ENCODE measurements at regions not wholly inside any gene's neighbourhood (a gene's known extent, or its start where the extent isn't known, plus 50 kb on each side); places are given as distances from the start of the nearest gene placed in this dataset.
A peak's percentile ranks its signal among the peaks of the same experiment; 100 is the strongest.
"Not testable (repeated sequence)": the region's sequence is repeated elsewhere in the genome, so short reads cannot be mapped to it uniquely, and the experiment has no call there.

GRCh38 chr17:15802917-15803316, 70.8 kb downstream of the TBC1D26 start:
- DNase-seq (ENCODE audit: low read depth), result not testable (repeated sequence)

DNA sequence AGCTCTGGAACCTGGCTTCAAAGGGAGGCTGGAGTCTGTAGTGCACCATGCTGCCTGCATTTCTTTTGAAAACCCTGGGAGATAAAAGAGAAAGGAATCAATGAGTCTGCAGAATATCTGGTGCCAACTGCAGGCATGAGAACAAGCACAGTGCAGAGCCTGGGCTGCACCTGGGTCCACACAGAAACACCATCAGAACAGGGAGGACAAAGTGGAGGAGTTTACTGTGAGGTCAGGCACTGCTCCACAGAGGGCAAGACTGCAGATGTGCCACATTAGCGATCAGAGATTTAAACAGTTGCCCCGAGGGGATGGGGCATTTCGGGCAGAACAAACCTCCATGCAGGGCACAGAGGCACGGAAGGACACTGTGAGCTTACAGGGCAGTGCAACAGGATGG, 74.7 kb downstream of the TBC1D26 start:
- not testable (repeated sequence) for DNase-seq (ENCODE audit: low read depth)

DNA sequence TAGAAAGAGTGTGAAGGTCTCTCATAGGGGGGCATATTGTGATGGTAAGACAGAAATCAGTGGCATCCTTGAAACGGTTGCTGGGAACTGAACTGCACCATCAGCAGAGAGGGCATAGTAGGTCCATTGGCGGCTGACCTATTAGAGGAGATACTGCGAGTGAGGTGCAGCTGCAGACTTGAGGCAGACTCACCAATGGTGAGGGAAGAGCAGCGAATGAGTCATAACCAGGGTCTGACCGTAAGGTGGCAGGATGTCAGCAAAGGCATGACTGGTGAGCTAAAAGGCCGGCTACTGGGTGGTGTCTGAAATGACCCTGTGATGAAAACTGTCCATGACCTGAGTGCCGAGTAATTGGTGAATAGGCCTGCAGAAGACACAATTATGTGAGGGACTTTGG, 81.3 kb downstream of the TBC1D26 start:
- not testable (repeated sequence) for DNase-seq (ENCODE audit: low read depth)

GRCh38 chr17:15814003-15814402, 81.9 kb downstream of the TBC1D26 start:
- not testable (repeated sequence) for DNase-seq (ENCODE audit: low read depth)

- DNase-seq (ENCODE audit: low read depth), result not testable (repeated sequence)
Observed at GRCh38 chr17:15817861-15818260, 85.8 kb downstream of the TBC1D26 start.

DNA sequence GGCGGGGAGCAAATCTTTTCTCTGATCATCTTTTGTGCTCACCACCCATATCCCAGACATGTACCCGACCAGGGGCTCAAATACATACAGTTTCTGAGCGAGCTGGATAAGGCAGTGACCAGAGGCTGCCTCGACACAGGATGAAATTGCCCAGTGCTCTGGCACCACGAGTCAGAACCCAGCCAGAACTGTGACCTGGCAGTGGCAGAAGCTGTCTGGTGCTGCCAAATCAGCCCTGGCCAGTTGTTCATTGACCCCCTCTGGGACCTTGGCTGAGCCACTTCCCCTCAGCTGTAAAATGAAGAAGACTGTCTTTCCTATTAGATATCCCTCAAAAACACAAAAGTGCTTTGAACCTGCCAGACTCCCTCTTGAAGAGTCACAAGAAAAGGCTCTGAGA, 90.2 kb downstream of the TBC1D26 start:
- DNase-seq (ENCODE audit: low read depth), result not testable (repeated sequence)

GRCh38 chr17:15828727-15829314, 96.7 kb downstream of the TBC1D26 start:
- peak; percentile 64 for DNase-seq (ENCODE audit: low read depth)

GRCh38 chr17:15830221-15830620, 98.1 kb downstream of the TBC1D26 start:
- DNase-seq (ENCODE audit: low read depth), result not testable (repeated sequence)

DNA sequence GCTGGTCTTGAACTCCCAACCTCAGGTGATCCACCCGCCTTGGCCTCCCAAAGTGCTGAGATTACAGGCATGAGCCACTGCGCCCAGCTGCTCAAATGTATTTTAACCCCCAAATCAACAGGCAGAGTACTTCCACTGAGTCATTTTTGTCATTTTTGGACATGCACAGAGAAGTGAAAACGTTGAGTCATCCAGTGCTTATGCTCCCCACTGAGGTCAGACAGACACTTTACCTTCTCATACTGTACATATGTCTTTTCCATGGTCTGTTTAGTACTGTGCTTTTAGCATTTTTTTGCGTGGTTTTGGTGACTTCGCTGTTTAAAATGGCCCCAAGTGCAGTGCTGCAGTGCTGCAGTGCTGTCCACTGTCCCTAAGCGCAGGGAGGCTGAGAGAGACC, 99.1 kb downstream of the TBC1D26 start:
- DNase-seq (ENCODE audit: low read depth), result not testable (repeated sequence)

GRCh38 chr17:15832921-15833480, 100.9 kb downstream of the TBC1D26 start:
- DNase-seq (ENCODE audit: low read depth), result not testable (repeated sequence)

DNA sequence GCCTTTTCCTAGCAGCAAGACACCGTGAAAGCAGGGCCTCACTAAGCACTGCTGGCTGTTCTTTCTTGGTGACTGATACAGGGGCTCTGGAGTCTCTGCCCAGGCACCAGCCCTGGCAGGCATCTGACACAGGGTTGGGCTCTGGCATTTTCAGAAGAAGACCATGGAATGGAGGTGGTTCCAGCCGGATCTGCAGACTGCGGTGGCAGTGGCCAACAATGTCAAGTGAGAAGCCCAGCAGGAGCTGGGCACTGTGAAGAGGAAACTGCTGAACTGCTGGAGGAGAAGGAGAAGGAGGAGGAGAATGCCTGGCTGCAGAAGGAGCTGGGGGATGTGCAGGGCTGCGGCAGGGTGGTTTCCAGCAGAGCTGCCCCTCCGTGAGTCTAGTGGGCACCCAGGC, 101.8 kb downstream of the TBC1D26 start:
- not testable (repeated sequence) for DNase-seq (ENCODE audit: low read depth)

- not testable (repeated sequence) for DNase-seq (ENCODE audit: low read depth)
Observed at GRCh38 chr17:15835481-15835880, 103.4 kb downstream of the TBC1D26 start.

- not testable (repeated sequence) for DNase-seq (ENCODE audit: low read depth)
Observed at GRCh38 chr17:15836249-15836982, 104.3 kb downstream of the TBC1D26 start.

DNA sequence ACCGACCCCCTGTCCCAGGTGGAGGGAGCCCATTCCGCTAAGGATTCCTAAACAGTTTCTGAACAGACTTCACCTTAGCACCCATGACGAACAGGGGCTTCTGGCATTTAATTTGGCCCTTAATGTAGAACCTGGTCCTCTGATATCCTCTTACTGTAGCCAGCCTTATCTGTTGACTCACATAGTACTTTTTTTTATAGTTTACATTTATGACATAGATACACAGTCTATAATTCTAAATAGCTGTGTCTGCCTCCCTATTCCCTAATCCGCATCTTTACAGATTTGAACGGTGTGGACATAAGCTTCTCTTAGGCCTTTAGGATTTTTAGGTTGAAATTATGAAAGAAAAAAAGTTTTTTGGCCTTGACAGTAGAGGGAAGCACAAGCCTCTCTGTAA, 104.9 kb downstream of the TBC1D26 start:
- not testable (repeated sequence) for DNase-seq (ENCODE audit: low read depth)

- DNase-seq (ENCODE audit: low read depth), result not testable (repeated sequence)
Observed at GRCh38 chr17:15847447-15848229, 97.3 kb upstream of the ADORA2B start.

GRCh38 chr17:15849054-15849453, 95.9 kb upstream of the ADORA2B start:
- peak; percentile 36 for DNase-seq (ENCODE audit: low read depth)

- not testable (repeated sequence) for DNase-seq (ENCODE audit: low read depth)
Observed at GRCh38 chr17:15850071-15850470, 94.9 kb upstream of the ADORA2B start.

- not testable (repeated sequence) for DNase-seq (ENCODE audit: low read depth)
Observed at GRCh38 chr17:15850687-15851086, 94.2 kb upstream of the ADORA2B start.

- not testable (repeated sequence) for DNase-seq (ENCODE audit: low read depth)
Observed at GRCh38 chr17:15852863-15853262, 92.1 kb upstream of the ADORA2B start.

- DNase-seq (ENCODE audit: low read depth), result not testable (repeated sequence)
Observed at GRCh38 chr17:15856191-15856590, 88.7 kb upstream of the ADORA2B start.

DNA sequence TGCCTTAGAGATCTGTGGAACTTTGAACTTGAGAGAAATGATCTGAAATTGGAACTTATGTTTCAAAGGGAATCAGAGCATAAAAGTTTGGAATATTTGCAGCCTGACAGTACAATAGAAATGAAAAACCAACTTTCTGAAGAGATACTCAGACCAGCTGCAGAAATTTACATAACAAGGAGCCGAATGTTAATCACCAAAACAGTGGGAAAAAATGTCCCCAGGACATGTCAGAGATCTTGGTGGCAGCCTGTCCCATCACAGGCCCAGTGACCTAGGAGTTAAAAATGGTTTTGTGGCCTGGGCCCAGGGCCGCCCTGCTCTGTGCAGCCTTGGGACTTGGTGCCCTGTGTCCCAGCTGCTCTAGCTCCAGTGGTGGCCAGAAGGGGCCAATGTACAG, 88.2 kb upstream of the ADORA2B start:
- not testable (repeated sequence) for DNase-seq (ENCODE audit: low read depth)

- DNase-seq (ENCODE audit: low read depth), result not testable (repeated sequence)
Observed at GRCh38 chr17:15858082-15858481, 86.8 kb upstream of the ADORA2B start.
